Brain microvascular endothelial cell (primary cell): ENCODE measurements at regions not wholly inside any gene's neighbourhood (a gene's known extent, or its start where the extent isn't known, plus 50 kb on each side); places are given as distances from the start of the nearest gene placed in this dataset.
"Not testable (repeated sequence)": the region's sequence is repeated elsewhere in the genome, so short reads cannot be mapped to it uniquely, and the experiment has no call there.

Experiments
- DNase-seq: peaks from one replicate; pipeline ENCODE4 v3.0.0-alpha.2; 2020
- H3K27ac ChIP-seq: fragments of 250-450 bp; sonication (Bioruptor Pico); 2 replicates; pipeline ENCODE4 v1.5.1; 2020; ENCODE audit warnings: mild to moderate bottlenecking, moderate library complexity
- H3K27me3 ChIP-seq: fragments of 250-450 bp; sonication (Bioruptor Pico); replicated peaks from 2 replicates; pipeline ENCODE4 v1.5.1; 2020; ENCODE audit warnings: mild to moderate bottlenecking
- H3K36me3 ChIP-seq: fragments of 250-450 bp; sonication (Bioruptor Pico); replicated peaks from 2 replicates; pipeline ENCODE4 v1.5.1; 2020; ENCODE audit warnings: mild to moderate bottlenecking
- H3K4me3 ChIP-seq: 2 replicates; pipeline ENCODE4 v1.5.1; 2011; ENCODE audit warnings: low read depth, mild to moderate bottlenecking, control low read depth, low read length, moderate library complexity
- CTCF ChIP-seq: IDR thresholded peaks from 2 replicates; pipeline ENCODE4 v1.5.1; 2011; ENCODE audit warnings: low read depth, mild to moderate bottlenecking, moderate library complexity, low read length, control low read depth, inconsistent platforms; ENCODE audit errors: missing control alignments
- in situ Hi-C: cut with HindIII; loops from 2 replicates; pipeline ENCODE4 v1.10.0; 2017; ENCODE audit warnings: low sequenced_read_pairs, low pct_ligation_motif_present

DNA sequence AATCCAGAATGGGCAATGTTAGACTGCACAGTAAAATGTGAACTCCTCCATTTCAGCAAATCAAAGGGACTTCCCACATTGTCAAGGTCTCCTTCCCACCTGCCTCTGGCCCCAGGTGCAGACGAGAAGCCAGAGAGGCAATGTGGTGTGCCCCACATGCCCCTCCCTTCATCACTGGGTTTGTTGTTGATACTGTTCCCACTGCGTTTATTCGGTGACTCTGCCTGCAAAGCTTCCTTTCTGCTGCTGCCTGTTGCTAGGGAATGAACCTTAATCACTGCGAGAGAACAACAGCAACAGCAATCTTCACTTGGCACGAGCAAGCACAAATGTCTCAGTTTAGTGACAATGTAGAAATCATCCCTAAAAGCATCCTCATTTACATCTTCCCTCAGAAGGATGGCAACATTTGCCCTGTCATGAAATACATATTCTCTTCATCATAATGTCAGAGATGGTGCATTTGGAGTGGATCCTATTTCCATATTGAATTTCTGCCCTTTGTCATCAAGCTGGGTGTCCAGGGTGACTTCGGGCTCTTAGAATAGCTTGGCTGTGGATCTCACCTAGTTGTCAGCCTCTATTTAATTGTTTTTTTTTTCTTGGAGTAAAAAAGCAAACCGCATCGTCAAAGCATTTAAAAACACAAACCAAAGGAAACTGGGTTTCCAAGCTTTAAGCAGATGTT, 322.2 kb downstream of the BCL2L11 start:
- peak; percentile 45 for DNase-seq
- H3K4me3 ChIP-seq, H3K27me3 ChIP-seq, in situ Hi-C loops, H3K36me3 ChIP-seq, H3K27ac ChIP-seq: not testable (repeated sequence)

GRCh38 chr2:111444516-111444915, 323.8 kb downstream of the BCL2L11 start:
- H3K27me3 ChIP-seq, H3K36me3 ChIP-seq, H3K27ac ChIP-seq, in situ Hi-C loops, H3K4me3 ChIP-seq, DNase-seq: not testable (repeated sequence)

DNA sequence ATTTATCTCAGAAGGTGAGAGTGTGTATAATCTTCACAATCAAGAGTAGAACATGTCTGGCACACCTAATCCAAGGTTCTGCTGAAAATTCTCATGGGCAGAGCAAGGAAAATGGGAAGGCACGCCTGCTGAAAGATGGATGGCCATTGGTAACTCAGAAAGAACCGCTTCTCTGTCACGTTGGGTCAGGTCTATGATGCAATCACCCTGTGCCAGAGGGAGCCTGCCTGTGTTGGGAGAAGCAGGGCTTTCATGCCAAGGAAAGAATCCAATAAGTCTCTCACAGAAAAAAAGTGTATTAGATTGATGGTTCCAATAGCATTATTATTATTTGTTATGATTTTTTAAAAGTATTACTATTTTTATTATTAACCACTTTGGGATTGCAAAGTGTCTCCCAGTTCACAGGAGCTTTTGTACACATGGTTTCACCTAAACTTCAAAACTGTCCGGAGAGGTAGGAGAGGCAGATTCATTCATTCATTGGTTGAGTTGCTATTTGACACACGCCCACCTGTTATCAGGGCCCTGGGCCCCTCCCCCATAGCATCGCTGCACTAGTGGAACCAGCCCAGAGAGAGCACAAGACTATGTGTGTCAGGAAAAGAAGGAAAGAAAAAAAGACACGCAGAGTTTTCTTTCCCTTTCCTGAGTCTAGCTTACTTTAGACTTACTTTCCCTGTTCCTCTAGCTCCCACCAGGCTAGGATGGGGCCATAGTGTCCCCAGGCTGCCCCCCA, 324.6 kb downstream of the BCL2L11 start:
- H3K4me3 ChIP-seq, H3K27ac ChIP-seq, in situ Hi-C loops, H3K36me3 ChIP-seq, DNase-seq, H3K27me3 ChIP-seq: not testable (repeated sequence)

- H3K4me3 ChIP-seq, H3K27ac ChIP-seq, H3K36me3 ChIP-seq, in situ Hi-C loops, H3K27me3 ChIP-seq, DNase-seq: not testable (repeated sequence)
Measured at GRCh38 chr2:111445941-111446340, 325.2 kb downstream of the BCL2L11 start.

- H3K36me3 ChIP-seq, H3K27me3 ChIP-seq, DNase-seq, in situ Hi-C loops, H3K4me3 ChIP-seq, H3K27ac ChIP-seq: not testable (repeated sequence)
- peak; percentile 13 for TF ChIP-seq CTCF
Measured at GRCh38 chr2:111447482-111447881, 326.8 kb downstream of the BCL2L11 start.

GRCh38 chr2:111448796-111449195, 328.1 kb downstream of the BCL2L11 start:
- in situ Hi-C loops, DNase-seq: not testable (repeated sequence)

DNA sequence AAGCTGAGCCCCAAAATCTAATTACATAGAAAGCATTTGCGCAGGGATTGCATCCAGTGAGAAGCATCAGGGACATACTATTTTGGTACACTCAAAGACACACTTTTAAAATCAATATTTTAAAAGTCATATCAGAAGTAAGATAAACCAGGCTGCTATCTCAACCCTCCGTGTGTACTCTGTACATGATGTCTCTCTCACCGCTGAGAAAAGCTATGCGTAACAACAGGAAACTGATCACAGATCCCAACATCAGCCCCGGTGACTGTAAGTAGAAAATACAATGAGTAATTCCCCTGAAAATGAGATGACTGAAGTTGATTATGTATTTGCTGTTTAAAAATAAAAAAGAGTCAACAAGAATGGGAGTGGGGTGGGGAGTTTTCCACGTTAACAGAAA, 329.8 kb downstream of the BCL2L11 start:
- H3K27me3 ChIP-seq, in situ Hi-C loops, H3K36me3 ChIP-seq, DNase-seq, H3K4me3 ChIP-seq, H3K27ac ChIP-seq: not testable (repeated sequence)

More at GRCh38 chr2:111448796-111449195, 328.1 kb downstream of the BCL2L11 start:
- H3K4me3 ChIP-seq, H3K27me3 ChIP-seq, H3K36me3 ChIP-seq, H3K27ac ChIP-seq: not testable (repeated sequence)

DNA sequence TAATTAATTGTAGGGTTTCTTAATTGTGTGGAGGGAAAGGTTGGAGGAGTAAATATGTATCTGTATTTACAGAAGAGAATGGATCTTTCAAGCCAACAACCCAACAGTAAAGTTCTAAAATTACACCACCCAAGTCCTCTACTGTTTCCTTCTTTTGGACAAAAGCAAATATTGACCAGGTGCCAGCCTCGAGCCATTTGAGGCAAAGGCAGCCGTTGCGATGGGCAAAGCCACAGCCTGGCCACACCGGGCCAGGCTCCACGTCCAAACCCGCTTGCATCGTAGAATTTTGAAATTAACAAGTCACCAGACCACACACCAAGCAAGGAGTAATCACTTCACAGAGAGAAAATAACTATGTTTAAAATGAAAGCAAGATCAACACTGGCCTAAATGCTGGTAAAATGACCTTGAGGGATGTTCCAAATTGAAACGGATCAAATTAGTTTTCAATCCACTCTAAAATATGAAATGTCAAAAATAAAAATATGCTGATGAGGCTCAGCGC, 331.0 kb downstream of the BCL2L11 start:
- in situ Hi-C loops, H3K36me3 ChIP-seq, H3K27ac ChIP-seq, H3K27me3 ChIP-seq, DNase-seq: not testable (repeated sequence)
- peak overlapping the region; percentile 9 for H3K4me3 ChIP-seq

DNA sequence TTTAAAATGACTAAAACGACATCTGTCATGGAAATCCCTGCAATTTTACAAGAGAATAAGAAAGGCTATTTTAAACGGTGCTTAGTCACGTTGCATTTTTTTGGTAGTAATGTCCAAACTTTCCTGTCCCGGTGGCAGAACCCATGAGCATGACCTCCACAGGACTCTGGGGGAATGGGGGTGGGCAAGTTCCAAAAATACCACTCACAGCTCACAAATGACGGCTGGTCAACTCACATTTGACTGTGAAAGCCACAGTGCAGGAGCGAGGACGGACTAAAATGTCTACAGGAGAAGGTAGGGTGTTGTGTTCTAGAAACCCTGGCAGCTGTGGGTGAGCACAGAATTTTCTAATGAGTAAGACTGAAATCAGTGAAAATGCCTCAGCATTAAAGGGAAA, 331.5 kb downstream of the BCL2L11 start:
- peak overlapping the region; percentile 9 for H3K4me3 ChIP-seq
- H3K27ac ChIP-seq, in situ Hi-C loops, H3K36me3 ChIP-seq, DNase-seq, H3K27me3 ChIP-seq: not testable (repeated sequence)

- in situ Hi-C loops, H3K27me3 ChIP-seq, H3K36me3 ChIP-seq, H3K4me3 ChIP-seq, DNase-seq, H3K27ac ChIP-seq: not testable (repeated sequence)
Measured at GRCh38 chr2:111453308-111453707, 332.6 kb downstream of the BCL2L11 start.

- H3K36me3 ChIP-seq, in situ Hi-C loops, DNase-seq, H3K4me3 ChIP-seq, H3K27me3 ChIP-seq, H3K27ac ChIP-seq: not testable (repeated sequence)
Measured at GRCh38 chr2:111453816-111454215, 333.1 kb downstream of the BCL2L11 start.

- H3K27me3 ChIP-seq, H3K27ac ChIP-seq, H3K36me3 ChIP-seq, in situ Hi-C loops, H3K4me3 ChIP-seq: not testable (repeated sequence)
- DNase-seq = peak; percentile 54
Measured at GRCh38 chr2:111454404-111454803, 333.7 kb downstream of the BCL2L11 start.

GRCh38 chr2:111455016-111456015, 334.6 kb downstream of the BCL2L11 start:
- H3K27me3 ChIP-seq, H3K27ac ChIP-seq, in situ Hi-C loops, H3K4me3 ChIP-seq, DNase-seq, H3K36me3 ChIP-seq: not testable (repeated sequence)
